ENCODE measurements at regions not wholly inside any gene's neighbourhood (a gene's known extent, or its start where the extent isn't known, plus 50 kb on each side); places are given as distances from the start of the nearest gene placed in this dataset.

- no peak overlapping the region for H3K4me3 ChIP-seq (ENCODE audit: low read depth, low read length)
- H3K4me1 ChIP-seq = no peaks in the 10 kb centered on the region
- H3K27me3 ChIP-seq = no peaks in the 10 kb centered on the region
- no peak for DNase-seq
- no peaks in the 10 kb centered on the region for H3K36me3 ChIP-seq
- H3K9me3 ChIP-seq = no peaks in the 10 kb centered on the region
- TF ChIP-seq CTCF (IDR thresholded peaks at IDR 0.05; ENCODE audit: low read depth, low read length) = no peak
Measured at GRCh38 chr21:16711757-16712156, 801.1 kb upstream of the CXADR start.

DNA sequence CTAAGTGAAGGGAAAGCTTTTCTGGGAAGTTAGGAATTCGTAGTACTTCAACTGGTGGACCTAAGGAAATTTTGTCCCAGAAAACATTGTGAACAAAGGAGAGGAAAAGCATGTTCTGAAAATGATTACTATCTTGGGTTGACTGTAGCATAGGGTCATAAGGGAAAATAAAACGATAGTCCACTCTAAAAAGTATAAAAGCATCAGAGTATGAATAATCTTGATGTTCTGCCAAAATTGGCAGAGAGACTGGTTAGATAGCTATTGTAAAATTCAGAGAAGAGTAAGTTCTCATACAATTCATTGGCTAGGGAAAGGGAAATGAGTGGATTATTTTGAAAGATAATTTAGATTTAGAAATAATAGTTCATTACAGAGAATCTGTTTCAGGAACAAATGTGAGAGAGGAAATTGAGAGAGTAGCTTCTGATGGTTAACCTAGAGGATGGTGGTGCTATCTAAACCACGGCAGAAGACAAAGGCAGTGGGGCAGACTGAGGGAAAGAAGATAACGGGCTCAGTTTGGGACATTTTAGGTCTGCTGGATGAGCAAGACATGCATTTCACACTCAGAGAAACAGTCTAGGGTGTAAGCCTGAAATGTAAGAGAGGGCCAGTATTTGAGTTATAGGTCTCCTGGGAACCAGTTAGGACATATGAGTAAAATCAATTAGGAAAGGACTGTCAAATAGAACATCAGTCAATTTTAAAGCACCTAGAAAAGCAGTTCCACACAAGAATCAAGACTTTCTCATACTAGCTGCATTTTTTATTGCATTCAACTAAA, 799.3 kb upstream of the CXADR start:
- Histone ChIP-seq H3K4me3 (ENCODE audit: low read depth, low read length) (no peak overlapping the region), H3K36me3 (no peaks in the 10 kb centered on the region), H3K4me1 (no peaks in the 10 kb centered on the region), H3K9me3 (no peaks in the 10 kb centered on the region), H3K27me3 (no peaks in the 10 kb centered on the region)
- DNase-seq = no peak
- TF ChIP-seq CTCF (IDR thresholded peaks at IDR 0.05; ENCODE audit: low read depth, low read length) = no peak

- no peaks in the 10 kb centered on the region for H3K9me3 ChIP-seq
- peak overlapping the region; percentile 21; the same call in 1 of the 2 replicates for H3K4me3 ChIP-seq (ENCODE audit: low read depth, low read length)
- DNase-seq = peak; percentile 17
- no peaks in the 10 kb centered on the region for H3K27me3 ChIP-seq
- no peak for TF ChIP-seq CTCF (IDR thresholded peaks at IDR 0.05; ENCODE audit: low read depth, low read length)
- peaks cover 15% of the 10 kb centered on the region for H3K4me1 ChIP-seq
- H3K36me3 ChIP-seq = no peaks in the 10 kb centered on the region
Measured at GRCh38 chr21:16740511-16740910, 772.3 kb upstream of the CXADR start.

DNA sequence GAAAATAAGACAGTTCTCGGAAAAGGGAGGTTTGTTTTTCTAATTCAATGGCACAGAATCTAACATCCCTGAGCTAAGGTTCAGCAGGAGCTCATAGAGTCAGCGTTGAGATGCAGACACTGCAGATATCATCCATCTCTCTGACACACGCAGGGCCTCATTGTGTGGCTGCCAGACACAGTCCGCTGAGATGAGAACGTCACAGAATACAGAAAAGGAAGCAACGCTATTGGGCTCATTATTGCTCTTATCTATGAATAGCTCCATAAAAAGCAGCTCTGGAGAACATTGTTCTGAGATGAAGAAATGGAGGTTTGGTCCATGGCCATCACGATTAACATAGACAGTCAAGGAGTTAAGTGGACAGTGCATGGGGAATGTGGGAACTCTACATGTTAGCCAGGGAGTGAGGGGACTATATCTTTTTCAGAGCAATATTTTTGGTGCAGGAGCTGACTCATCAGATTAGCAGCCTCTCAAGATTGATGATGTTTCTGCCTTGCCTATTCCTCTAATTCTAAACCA, 771.6 kb upstream of the CXADR start:
- Histone ChIP-seq H3K36me3 (no peaks in the 10 kb centered on the region), H3K4me1 (peaks cover 16% of the 10 kb centered on the region), H3K4me3 (ENCODE audit: low read depth, low read length) (peak overlapping the region; percentile 21; the same call in 1 of the 2 replicates), H3K9me3 (no peaks in the 10 kb centered on the region), H3K27me3 (no peaks in the 10 kb centered on the region)
- TF ChIP-seq CTCF (IDR thresholded peaks at IDR 0.05; ENCODE audit: low read depth, low read length) = no peak
- peak; percentile 68 for DNase-seq

GRCh38 chr21:16742131-16742641, 770.7 kb upstream of the CXADR start:
- H3K27me3 ChIP-seq = no peaks in the 10 kb centered on the region
- TF ChIP-seq CTCF (IDR thresholded peaks at IDR 0.05; ENCODE audit: low read depth, low read length) = no peak
- no peaks in the 10 kb centered on the region for H3K36me3 ChIP-seq

GRCh38 chr21:16742741-16743140, 770.1 kb upstream of the CXADR start:
- Histone ChIP-seq H3K27me3 (no peaks in the 10 kb centered on the region), H3K36me3 (no peaks in the 10 kb centered on the region), H3K9me3 (no peaks in the 10 kb centered on the region), H3K4me1 (peaks cover 20% of the 10 kb centered on the region), H3K4me3 (ENCODE audit: low read depth, low read length) (no peak overlapping the region)
- TF ChIP-seq CTCF (IDR thresholded peaks at IDR 0.05; ENCODE audit: low read depth, low read length) = no peak
- no peak for DNase-seq

More at GRCh38 chr21:16742131-16742641, 770.7 kb upstream of the CXADR start:
- no peaks in the 10 kb centered on the region for H3K9me3 ChIP-seq
- DNase-seq = no peak
- no peak overlapping the region for H3K4me3 ChIP-seq (ENCODE audit: low read depth, low read length)
- H3K4me1 ChIP-seq = peaks cover 20% of the 10 kb centered on the region
